ENCODE measurements at regions not wholly inside any gene's neighbourhood (a gene's known extent, or its start where the extent isn't known, plus 50 kb on each side); places are given as distances from the start of the nearest gene placed in this dataset.

DNA sequence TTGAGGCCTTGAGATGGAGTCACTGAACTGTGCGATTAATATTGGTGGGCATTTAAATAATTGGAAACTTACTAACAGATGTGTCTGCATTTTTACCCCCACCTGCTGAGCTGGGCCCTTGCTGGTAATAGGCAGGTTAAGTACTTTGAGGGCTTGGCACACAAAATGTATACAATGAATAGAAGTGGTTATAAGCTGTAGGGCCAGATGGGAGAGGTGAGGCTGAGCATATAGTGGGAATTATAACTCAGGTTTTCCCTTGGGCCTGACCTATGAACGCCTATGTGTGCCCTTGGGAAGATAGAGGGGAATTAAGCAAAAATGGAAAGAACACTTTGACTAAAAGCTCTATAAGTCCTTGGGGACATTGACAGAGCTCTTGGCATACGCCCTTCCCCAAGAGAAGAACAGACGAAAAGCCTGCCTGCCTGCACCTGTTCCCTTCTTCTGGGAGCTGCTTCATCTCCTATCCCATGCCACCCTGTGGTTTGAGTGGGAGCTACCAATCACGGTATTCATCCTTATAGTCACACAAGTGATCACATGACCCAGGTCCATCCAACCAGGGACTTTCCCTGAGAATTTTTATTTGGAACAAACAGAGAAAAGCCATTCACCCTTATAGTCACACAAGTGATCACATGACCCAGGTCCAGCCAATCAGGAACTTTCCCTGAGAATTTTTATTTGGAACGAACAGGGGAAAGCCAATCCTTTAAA lies 260.7 kb upstream of the CSF3R start:
- ATAC-seq (no peak), DNase-seq (no peak)
- Histone ChIP-seq H3K4me1 (no peaks in the 10 kb centered on the region), H3K9me3 (no peaks in the 10 kb centered on the region), H3K27ac (no peak overlapping the region), H3K4me3 (no peak overlapping the region), H3K27me3 (ENCODE audit: insufficient read depth in 3 of 3, low read length in 2 of 3) (peaks cover 0 to 18% (median 9%) of the 10 kb centered on the region in 3 donors), H3K36me3 (ENCODE audit: insufficient read depth in 1 of 2, low read depth in 1 of 2) (no peaks in the 10 kb centered on the region)
- TF ChIP-seq, protein P1, sequence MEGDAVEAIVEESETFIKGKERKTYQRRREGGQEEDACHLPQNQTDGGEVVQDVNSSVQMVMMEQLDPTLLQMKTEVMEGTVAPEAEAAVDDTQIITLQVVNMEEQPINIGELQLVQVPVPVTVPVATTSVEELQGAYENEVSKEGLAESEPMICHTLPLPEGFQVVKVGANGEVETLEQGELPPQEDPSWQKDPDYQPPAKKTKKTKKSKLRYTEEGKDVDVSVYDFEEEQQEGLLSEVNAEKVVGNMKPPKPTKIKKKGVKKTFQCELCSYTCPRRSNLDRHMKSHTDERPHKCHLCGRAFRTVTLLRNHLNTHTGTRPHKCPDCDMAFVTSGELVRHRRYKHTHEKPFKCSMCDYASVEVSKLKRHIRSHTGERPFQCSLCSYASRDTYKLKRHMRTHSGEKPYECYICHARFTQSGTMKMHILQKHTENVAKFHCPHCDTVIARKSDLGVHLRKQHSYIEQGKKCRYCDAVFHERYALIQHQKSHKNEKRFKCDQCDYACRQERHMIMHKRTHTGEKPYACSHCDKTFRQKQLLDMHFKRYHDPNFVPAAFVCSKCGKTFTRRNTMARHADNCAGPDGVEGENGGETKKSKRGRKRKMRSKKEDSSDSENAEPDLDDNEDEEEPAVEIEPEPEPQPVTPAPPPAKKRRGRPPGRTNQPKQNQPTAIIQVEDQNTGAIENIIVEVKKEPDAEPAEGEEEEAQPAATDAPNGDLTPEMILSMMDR (IDR thresholded peaks at IDR 0.05), result no peak
- intact Hi-C loops (cut with DNase I), result no loop called here
- 53 to 77% (median 71%) methylated on average over 6 of the region's 6 CpGs for WGBS, 3 donors

DNA sequence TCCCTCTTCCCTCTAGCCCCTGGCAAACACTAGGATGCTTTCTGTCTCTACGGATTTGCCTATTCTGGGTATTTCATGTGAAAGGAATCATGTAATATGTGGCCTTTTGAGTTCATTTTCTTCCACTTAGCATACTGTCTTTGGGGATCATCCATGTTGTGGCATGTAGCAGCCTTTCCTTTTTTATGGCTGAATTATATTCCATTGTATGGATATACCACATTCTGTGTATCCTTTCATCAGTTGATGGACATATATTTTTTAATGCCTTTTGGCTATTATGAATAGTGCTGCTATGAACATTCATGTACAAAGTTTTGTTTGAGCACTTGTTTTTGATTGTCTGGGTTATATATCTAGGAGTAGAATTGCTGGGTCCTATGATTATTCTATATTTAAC lies 258.4 kb upstream of the CSF3R start:
- DNase-seq (no peak), ATAC-seq (no peak)
- Histone ChIP-seq H3K36me3 (ENCODE audit: insufficient read depth in 1 of 2, low read depth in 1 of 2) (no peaks in the 10 kb centered on the region), H3K4me3 (no peak overlapping the region), H3K9me3 (no peaks in the 10 kb centered on the region), H3K4me1 (no peaks in the 10 kb centered on the region), H3K27me3 (ENCODE audit: insufficient read depth in 3 of 3, low read length in 2 of 3) (peaks cover 0 to 39% (median 15%) of the 10 kb centered on the region in 3 donors), H3K27ac (no peak overlapping the region)
- 88 to 97% (median 95%) methylated on average over 1 of the region's 1 CpG for WGBS, 3 donors
- TF ChIP-seq, protein P1 (IDR thresholded peaks at IDR 0.05), result no peak
- intact Hi-C loops (cut with DNase I), result no loop called here

DNA sequence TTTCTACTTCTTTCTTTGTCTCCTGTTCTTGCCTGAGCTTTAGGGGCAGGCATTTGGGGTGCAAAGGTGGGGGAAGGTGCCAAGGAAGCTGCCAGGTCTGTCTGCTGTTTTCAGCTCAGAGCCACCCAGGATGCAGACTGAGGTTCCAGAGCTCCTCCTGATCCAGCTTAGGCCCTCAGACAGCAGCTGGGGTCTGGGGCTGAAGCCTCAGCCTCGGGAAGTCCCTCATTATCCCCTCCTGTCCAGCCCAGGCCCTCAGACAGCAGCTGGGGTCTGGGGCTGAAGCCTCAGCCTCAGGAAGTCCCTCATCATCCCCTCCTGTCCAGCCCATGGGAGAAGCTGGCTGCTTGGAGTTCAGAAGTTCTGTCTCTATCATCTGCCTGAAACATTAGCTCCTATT lies 257.7 kb upstream of the CSF3R start:
- ATAC-seq (no peak), DNase-seq (no peak)
- no peak overlapping the region for H3K4me3 ChIP-seq
- TF ChIP-seq, protein P1 (IDR thresholded peaks at IDR 0.05), result no peak
- H3K27ac ChIP-seq, result no peak overlapping the region
- no peaks in the 10 kb centered on the region for H3K4me1 ChIP-seq
- H3K36me3 ChIP-seq (ENCODE audit: insufficient read depth in 1 of 2, low read depth in 1 of 2), result no peaks in the 10 kb centered on the region
- H3K27me3 ChIP-seq (ENCODE audit: insufficient read depth in 3 of 3, low read length in 2 of 3), result peaks cover 0 to 39% (median 15%) of the 10 kb centered on the region in 3 donors
- 0 to 43% (median 27%) methylated on average over 1 of the region's 1 CpG for WGBS, 3 donors
- intact Hi-C loops (cut with DNase I), result no loop called here
- no peaks in the 10 kb centered on the region for H3K9me3 ChIP-seq

DNA sequence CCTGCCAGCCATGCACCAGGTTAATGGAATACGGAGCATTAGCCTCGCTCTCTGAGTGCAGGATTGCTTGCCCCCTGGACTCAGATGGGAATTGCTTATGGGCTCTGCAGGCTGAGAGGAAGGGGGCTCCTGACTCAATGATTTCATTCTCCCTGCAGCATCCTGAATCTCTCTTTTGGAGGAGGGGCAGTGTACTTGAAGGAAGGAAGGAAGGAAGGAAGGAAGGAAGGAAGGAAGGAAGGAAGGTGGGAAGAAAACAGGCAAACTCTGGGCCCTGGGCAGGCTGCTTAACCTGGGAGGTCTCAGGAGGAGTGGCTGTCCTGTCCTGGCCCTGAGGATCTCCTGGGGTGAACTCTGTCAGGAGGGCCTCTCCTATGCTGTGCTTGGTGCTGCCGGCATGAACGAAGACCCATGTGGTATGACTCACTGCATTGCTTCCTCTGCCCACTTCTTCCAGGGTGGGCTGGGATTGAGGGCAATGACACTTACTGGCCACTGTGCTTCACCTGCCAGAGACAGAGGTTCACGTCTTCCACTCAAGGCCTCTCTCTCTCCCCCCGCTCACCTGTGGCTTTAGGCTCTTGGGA lies 257.1 kb upstream of the CSF3R start:
- no peak for DNase-seq
- Histone ChIP-seq H3K27ac (no peak overlapping the region), H3K27me3 (ENCODE audit: insufficient read depth in 3 of 3, low read length in 2 of 3) (peaks cover 0 to 42% (median 15%) of the 10 kb centered on the region in 3 donors), H3K9me3 (no peaks in the 10 kb centered on the region), H3K4me1 (no peaks in the 10 kb centered on the region), H3K36me3 (ENCODE audit: insufficient read depth in 1 of 2, low read depth in 1 of 2) (no peaks in the 10 kb centered on the region), H3K4me3 (no peak overlapping the region)
- no peak for ATAC-seq
- WGBS, 3 donors, result 67 to 78% (median 71%) methylated on average over 5 to 6 of the region's 6 CpGs
- TF ChIP-seq, protein P1 (IDR thresholded peaks at IDR 0.05), result no peak
- intact Hi-C loops (cut with DNase I), result no loop called here
